Fibroblast of villous mesenchyme (primary cell): ENCODE measurements at regions not wholly inside any gene's neighbourhood (a gene's known extent, or its start where the extent isn't known, plus 50 kb on each side); places are given as distances from the start of the nearest gene placed in this dataset.
"Not testable (repeated sequence)": the region's sequence is repeated elsewhere in the genome, so short reads cannot be mapped to it uniquely, and the experiment has no call there.

ENCODE experiments used
- DNase-seq: peaks from one replicate; pipeline ENCODE4 v3.0.0-alpha.2; 2010; ENCODE audit warnings: low read depth
- H3K4me3 ChIP-seq: 2 replicates; pipeline ENCODE4 v1.5.1; 2011; ENCODE audit warnings: low read depth, mild to moderate bottlenecking, low read length
- CTCF ChIP-seq: IDR thresholded peaks from 2 replicates; pipeline ENCODE4 v1.5.1; 2012; ENCODE audit warnings: low read depth, mild to moderate bottlenecking, low read length; ENCODE audit not compliant: insufficient read depth

DNA sequence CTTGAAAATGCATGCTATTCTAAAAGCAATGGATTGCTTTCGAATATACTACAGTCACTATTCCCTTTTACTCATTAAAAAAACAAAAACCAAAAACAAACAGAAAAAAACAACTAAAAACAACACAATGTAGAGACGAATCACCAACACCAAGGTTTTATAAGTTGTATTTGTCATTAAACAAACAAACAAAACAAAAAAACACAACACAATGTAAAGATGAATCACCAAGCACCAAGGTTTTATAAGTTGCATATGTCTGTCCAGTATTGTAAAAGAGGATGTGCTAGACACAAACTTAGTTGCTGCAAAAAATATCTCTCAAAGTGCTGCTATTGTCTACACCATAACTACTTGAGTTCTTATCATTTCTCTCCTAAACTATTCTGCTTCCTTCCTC lies 1269.2 kb downstream of the EFNA5 start:
- no peak overlapping the region for H3K4me3 ChIP-seq
- DNase-seq, result no peak
- no peak for TF ChIP-seq CTCF

DNA sequence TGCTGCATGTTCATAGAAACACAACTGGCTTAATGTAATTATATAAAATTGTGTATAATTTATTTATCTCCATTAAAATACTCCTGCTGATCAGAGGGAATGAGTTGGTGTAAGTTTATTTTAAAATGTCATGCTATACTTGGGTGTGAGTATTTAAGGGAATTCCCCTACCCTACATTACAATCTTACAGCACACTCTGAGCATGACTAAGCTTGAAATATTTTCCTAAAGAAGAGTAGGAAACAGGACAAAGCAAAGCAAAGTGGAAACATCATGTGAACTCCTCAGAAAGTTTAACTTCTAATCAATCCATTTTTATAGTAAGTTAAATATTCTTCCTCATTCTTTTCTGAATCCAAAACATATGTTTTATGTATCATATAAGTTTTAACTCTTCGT lies 1271.3 kb downstream of the EFNA5 start:
- H3K4me3 ChIP-seq, result no peak overlapping the region
- peak; percentile 21 for DNase-seq
- TF ChIP-seq CTCF, result no peak

GRCh38 chr5:106397700-106398099 lies 1273.0 kb downstream of the EFNA5 start:
- TF ChIP-seq CTCF, result no peak
- no peak overlapping the region for H3K4me3 ChIP-seq
- DNase-seq, result peak; percentile 64

GRCh38 chr5:106393276-106393675 lies 1277.5 kb downstream of the EFNA5 start:
- no peak overlapping the region for H3K4me3 ChIP-seq
- DNase-seq, result no peak
- no peak for TF ChIP-seq CTCF

- no peak overlapping the region for H3K4me3 ChIP-seq
- no peak for DNase-seq
- no peak for TF ChIP-seq CTCF
These were observed 1278.0 kb downstream of the EFNA5 start for GRCh38 chr5:106392766-106393165.

DNA sequence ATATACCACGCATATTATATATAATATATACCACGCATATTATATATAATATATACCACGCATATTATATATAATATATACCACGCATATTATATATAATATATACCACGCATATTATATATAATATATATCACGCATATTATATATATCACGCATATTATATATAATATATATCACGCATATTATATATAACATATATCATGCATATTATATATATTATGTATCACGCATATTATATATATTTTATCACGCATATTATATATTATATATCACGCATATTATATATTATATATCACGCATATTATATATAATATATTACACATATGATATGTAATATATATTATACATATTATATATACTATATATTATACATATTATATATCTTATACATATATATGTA lies 1283.0 kb downstream of the EFNA5 start:
- not testable (repeated sequence) for H3K4me3 ChIP-seq, DNase-seq

DNA sequence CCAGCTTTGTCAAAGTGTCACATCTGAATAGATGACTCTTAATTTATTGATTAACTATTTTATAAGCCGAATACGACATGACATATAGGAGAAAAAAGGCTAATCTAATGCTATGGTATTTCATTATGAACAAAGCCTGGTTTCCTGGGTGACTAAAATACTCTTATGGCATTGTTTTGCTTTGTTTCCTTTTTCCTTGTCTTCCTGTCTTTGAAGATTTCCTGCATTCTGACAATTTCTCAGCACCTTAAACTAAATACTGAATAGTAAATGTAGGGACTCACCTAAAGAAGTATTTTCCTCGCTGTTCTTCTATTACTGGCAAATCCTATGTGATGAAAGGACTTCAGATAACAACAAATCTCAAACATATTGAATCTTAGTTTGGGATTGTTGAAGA lies 1284.5 kb downstream of the EFNA5 start:
- TF ChIP-seq CTCF, result no peak
- no peak overlapping the region for H3K4me3 ChIP-seq
- DNase-seq, result no peak
